ENCODE measurements at regions not wholly inside any gene's neighbourhood (a gene's known extent, or its start where the extent isn't known, plus 50 kb on each side); places are given as distances from the start of the nearest gene placed in this dataset.

DNA sequence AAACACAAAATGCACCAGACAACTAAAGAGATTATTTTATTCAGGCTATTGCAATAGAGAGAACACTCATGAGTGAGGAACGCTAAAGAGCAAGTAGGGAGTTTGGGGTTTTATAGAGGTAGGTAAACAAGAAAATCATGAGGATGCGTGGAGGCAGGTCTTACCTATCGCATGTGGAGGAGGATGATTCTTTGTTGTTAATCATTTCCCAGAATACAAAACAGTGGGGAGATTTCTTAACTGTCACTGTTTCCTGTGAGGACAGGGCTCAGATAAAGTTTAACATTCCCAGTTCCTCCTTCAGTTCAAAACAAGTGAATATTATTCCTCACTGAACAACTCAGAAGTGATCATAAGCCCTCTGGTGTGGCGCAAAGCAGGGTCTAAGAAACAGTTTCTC lies 156.1 kb upstream of the MGAT5 start:
- no peak for FAIRE-seq
- DNase-seq (ENCODE audit: low spot score in 2 of 2): no peak

GRCh38 chr2:134098321-134098720 lies 155.6 kb upstream of the MGAT5 start:
- FAIRE-seq (no peak), DNase-seq (ENCODE audit: low spot score in 2 of 2) (no peak)

DNA sequence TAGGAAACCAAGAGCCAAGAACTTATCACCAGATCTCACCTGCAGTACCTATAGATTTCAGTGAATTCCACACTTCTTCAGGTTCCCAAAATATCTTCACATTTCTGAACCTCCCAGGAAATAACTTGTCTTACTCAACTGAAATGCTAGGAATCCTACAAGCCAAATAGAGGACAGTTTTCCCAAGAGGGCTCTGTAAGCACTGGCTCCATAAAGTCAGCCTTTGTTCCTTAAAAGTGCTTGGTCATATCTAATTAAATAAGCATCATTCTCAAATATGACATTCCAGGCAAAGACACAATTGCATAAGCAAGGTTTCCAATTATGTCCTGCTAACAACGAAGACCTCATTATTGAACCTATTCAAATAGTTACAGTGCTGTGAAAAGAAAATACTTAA lies 154.6 kb upstream of the MGAT5 start:
- DNase-seq (ENCODE audit: low spot score in 2 of 2) (no peak), FAIRE-seq (no peak)

GRCh38 chr2:134103196-134103595 lies 150.7 kb upstream of the MGAT5 start:
- DNase-seq (ENCODE audit: low spot score in 2 of 2) (no peak), FAIRE-seq (no peak)

DNA sequence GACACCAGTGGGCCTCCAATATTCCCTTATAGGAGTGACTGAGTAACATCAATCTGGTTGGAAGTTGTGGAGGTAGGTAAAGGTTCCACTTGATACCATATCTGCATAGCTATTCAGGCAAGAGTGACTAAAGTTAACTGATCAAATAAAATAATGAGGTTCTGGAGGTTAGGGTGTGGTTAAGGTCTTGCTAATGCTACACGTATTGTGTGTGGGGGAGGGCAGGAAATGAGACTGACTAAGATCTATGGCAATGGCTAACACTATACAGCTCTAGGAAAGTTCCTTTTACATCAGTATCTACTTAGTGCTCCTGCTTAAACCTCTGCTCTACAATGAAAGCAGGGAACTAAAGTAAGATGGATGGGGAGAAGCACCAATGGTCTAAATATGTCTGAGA lies 149.1 kb upstream of the MGAT5 start:
- FAIRE-seq: no peak
- DNase-seq (ENCODE audit: low spot score in 2 of 2): no peak

DNA sequence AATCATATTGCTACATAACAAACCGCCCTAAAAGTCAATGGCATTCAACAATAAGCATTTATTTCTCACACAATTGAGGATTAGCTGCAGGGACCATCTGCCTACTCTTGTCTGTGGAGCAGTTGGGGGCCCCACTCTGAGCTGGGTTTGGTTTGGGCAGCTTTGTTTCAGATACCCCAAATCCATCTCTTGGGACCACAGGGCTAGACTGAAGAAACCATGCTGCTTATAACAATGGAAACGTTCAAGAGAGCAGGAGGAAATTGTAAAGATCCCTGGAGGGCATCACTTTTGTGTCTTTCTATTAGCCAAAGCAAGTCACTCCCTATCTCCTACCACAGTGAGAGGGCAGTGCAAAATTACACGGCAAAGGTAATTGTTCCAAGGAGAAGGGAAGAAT lies 146.5 kb upstream of the MGAT5 start:
- DNase-seq (ENCODE audit: low spot score in 2 of 2): no peak
- FAIRE-seq: no peak

DNA sequence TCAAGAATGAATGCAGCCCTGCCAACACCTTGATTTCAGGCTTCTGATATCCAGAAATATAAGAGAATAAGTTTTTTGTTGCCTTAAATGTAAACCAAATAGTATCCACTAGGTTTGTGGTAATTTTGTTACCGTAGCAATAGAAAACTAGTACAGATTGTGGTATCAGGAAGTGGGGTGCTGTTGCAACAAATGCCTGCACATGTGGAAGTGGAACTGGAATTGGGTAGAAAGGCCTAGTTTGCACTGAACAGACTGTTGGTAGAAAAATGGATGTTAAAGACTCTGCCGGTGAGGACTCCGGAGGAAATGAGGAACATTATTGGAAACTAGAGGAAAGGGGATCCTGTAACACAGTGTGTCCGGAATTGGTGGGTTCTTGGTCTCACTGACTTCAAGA lies 145.8 kb upstream of the MGAT5 start:
- DNase-seq (ENCODE audit: low spot score in 2 of 2) (no peak), FAIRE-seq (no peak)

DNA sequence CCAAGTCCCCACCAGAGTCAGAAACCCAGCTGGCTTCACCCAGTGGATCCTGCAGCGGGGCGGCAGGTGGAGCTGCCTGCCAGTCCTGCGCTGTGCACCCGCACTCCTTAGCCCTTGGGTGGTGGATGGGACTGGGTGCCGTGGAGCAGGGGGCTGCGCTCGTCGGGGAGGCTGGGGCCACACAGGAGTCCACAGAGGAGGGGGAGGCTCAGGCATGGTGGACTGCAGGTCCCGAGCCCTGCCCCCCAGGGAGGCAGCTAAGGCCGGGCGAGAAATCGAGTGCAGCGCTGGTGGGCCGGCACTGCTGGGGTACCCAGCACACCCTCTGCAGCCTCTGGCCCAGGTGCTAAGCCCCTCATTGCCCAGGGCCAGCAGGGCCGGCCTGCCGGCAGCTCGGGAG lies 144.6 kb upstream of the MGAT5 start:
- FAIRE-seq (no peak), DNase-seq (ENCODE audit: low spot score in 2 of 2) (no peak)

DNA sequence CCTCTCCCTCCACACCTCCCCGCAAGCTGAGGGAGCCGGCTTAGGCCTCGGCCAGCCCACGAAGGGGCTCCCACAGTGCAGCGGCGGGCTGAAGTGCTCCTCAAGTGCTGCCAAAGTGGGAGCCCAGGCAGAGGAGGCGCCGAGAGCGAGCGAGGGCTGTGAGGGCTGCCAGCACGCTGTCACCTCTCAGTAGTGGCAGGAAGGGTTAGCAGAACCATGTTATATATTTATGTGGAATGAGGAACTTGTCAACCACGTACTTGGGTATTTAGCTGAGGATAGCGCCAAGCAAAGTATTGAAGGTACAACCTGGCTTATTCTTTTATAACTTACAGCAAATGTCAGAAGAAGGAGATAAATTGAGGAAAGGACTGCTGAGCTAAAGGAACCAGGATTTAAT lies 144.1 kb upstream of the MGAT5 start:
- FAIRE-seq: no peak

DNA sequence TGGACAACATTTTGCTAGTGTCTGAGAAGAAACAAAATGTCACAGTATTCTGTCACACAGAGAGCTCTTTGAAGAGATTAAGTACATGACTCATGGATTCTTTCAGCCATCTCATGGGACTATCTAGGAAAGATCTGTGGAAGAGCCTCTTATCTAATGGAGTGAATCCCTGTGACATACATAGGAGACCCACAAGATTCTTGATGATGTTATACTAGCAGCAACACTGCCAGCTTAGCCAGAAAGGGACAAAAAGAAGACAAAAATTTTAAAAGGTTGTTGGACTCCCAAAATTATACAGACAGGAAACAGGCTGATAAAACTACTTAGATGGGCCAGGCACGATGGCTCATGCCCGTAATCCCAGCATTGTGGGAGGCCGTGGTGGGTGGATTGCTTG lies 143.3 kb upstream of the MGAT5 start:
- DNase-seq (ENCODE audit: low spot score in 2 of 2): no peak
- no peak for FAIRE-seq

More for the DNA sequence above, 144.1 kb upstream of the MGAT5 start:
- DNase-seq (ENCODE audit: low spot score in 2 of 2): no peak

DNA sequence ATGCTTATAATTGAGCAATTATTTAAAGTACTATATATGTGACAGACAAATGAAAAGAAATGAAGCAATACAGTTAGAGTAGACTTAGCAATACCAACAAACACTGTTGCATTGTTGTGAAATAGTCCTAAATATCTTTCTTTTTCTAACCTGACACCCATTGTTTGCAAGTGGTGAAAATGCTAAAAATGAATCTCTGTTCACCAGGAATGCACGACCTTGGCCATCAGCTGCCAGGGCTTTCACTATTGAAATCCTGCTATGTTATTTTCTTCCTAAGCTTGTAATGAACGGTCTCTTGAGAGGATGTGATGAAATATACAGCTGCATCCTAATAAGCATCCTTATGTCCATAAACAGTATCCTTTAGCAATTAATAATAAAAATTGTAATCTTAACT lies 136.2 kb upstream of the MGAT5 start:
- no peak for FAIRE-seq
- no peak for DNase-seq (ENCODE audit: low spot score in 2 of 2)

DNA sequence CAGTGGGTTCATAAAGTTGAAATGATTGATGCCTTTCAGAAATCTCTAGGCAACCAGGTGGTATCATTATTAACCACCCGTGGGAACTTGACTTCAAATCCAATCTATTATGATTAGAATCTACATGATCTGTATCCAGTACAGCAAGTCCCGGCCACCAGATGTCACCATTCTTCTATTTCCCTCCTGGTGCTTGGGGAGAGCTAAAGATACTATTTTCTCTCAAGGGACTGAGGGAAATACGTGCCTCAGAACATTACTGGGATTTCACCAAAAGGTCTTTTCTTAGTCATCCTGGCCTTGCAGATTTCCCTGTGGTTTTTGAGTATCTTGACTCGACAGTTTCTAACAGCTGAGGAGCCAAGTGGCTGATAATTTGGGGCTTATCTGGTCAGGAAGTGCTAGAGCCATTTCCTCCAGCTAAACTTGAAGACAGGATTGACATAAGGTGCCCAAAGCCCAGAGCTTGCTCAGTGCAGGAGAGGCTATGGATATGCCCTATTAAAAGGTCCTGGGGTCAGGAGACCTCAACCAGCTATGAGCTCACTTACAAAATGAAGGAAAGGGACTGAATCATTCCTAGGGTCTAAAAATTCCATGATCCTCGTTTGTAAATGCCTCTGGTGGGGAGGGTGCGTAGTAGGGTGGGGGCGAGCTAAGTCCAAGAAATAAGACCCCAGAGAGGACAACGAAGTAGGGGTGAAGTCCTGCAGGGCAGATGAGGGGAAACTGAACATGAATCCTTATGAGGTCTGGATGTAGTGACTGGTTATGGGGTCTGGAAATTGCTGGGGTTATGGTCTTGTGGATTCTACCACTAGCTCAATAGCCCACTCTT lies 135.4 kb upstream of the MGAT5 start:
- FAIRE-seq: peak; percentile 50
- DNase-seq (ENCODE audit: low spot score in 2 of 2): peak; percentile 78 to 79

DNA sequence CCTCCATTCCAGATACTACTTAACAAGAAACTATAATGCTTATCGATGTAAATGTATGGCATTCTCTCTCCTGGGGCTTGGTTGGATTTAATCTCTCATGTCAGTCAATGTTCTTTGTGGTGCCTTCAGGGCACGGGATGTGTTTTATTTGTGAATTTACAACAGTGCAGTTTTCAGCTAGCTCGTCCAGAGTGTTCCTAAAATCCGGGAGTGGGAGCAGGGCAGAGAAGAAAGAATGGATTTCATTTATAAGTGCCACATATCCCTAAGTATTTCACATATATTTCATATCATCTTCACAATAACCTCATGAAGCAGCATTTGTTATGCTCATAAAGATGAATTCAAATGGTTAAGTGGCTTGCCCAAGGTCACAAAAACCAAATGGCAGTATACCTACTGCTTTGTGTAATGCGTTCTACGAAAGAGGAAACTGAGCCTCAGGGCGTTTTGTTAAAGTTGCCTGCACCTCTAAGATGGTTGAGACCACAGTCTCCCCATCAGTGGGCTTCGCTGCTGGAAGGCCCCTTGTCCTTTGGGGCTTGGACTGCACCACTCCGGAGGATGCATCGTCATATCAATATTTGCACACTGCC lies 134.7 kb upstream of the MGAT5 start:
- no peak for FAIRE-seq
- DNase-seq (ENCODE audit: low spot score in 2 of 2): no peak

DNA sequence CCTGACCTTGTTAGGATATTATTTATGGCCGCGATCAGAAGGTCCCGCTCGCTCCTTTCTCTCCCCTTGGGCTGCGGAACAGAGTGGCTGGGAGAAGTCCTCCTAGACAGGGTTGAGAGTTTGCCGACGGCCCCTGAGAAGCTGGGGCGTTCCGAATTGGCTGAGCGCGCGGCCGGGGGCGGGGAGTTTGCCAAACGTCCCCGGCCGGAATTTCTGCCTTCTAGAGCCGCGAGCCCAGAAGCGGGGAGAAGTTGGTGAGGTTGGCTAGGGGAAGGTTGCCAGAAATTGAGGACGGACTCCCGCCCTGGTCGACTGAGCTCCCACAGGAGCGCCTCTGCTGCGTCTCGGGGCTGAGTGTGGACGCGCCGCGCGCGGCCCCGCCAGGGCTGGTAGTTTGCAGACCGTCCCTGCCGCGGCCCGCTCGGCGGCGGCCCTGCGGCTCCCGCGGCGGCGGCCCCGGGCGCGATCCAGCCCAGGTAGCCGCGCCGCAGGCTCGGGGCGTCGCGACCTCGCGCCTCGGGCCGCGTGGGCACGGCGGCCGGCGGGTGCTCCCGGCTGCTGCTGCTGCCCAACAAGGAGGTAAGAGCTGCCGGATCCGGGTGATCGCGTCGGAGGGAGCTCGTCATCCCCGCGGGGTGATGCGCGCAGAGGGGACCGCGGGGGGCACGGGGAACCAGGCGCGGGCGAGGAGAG lies 134.0 kb upstream of the MGAT5 start:
- DNase-seq (ENCODE audit: low spot score in 2 of 2) (peak; percentile 84 to 90), FAIRE-seq (no peak)

GRCh38 chr2:134120406-134120732 lies 133.5 kb upstream of the MGAT5 start:
- DNase-seq (ENCODE audit: low spot score in 2 of 2) (peak in 1 of 2 donors; percentile 38), FAIRE-seq (no peak)

DNA sequence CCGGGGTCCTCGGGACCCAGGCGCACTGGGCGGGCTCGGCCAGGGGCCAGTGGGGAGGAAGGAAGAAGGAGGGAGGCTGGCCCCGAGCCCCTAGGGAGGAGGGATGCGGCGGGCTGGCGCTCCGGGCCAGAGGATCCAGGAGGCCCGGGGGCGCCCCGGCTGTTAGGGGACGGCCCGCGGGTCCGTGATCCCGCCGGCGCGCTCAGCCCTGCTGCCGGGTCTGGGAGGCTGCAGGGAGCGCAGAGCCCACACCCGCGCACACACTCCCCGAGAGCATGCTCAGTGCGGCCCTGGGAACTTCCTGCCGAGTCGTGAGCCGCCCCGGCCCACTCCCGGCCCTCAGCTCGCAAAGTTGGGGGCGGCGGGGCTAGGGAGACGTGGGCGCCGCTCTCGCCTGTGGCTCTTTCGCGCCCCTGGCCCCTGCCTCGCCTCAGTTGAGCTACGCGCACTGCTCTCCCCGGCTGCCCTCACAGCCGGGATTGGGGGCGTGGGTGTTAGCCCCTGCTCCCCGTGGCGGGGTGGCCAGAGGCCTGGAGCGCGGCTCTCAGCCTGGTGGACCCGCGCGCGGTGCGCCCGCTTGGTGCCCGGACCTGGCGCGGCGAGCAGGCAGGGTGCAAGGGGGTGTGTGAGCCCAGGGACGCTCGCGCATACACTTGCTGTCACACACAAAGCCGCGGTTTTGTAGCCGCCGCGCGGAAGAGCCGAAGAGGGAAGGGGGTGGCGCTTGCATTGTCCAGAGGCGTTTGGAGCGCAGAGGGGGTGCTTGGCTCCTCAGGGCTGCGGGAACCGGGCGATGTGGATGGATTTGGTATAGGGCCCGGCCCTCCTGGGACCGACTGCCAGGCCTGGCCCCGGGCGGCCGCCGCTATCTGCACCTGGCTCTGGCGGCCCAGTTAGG lies 132.9 kb upstream of the MGAT5 start:
- peak; percentile 74 to 80 for DNase-seq (ENCODE audit: low spot score in 2 of 2)
- FAIRE-seq: no peak

DNA sequence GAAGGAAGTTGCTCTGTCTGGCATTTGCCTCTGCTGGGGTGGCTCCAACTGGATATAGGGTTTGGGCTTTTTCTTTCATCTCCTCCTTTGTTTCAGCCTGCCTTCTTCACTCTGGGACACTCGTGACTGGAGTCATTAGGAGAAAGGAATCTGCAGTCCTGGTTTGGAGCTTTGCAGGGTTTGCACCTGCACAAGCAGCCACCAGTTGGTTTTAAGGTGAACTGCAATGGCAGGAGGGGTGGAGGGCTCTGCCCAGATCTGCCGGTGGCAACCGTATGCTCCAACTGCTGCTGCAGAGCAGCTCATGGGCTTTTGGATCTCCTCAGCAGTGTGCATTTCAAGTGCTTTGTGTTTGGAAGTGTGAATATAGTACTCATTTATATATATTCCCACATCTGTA lies 131.3 kb upstream of the MGAT5 start:
- no peak for DNase-seq (ENCODE audit: low spot score in 2 of 2)
- no peak for FAIRE-seq

DNA sequence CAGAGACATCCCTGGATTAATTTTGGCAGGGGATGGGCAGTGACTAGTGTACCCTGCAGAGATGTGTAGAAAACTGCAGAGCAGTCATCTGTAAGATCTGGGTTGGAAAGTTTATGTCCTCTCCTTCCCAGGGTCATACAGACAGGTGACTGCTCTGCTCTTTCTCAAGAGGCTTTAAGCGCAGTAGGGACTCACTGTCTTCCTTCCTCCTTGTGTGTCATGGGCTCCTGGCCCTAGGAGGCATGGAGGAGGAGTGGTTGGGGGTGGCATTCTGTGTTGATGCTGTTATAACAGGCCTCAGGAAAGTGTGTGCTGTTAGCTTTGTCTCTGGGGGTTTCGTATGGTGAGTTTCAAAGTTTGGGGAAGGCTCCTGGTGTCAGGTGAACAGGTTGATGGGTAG lies 130.5 kb upstream of the MGAT5 start:
- no peak for FAIRE-seq

GRCh38 chr2:134124047-134124753 lies 129.7 kb upstream of the MGAT5 start:
- DNase-seq (ENCODE audit: low spot score in 2 of 2): no peak
- FAIRE-seq: no peak

More for the DNA sequence above, 130.5 kb upstream of the MGAT5 start:
- DNase-seq (ENCODE audit: low spot score in 2 of 2): no peak

DNA sequence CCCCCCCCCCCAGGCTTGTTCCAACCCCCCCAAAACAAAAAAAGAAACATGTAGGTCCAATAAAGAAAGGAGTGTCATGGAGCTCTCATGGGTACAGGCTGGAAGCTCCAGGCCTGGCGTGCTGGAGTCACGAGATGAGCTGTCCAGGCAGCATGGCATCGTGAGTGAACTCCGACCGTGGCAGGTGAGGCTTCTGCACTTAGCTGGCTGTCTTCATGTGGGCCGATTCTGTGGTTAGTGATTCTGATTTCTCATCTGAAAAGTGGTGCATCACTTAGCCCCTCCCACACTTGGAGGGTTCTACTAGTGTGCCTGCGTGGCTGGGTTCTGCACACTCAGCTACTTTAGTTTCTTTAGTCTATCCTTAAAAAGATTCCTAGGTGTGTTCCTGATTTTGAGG lies 126.4 kb upstream of the MGAT5 start:
- no peak for FAIRE-seq
- DNase-seq (ENCODE audit: low spot score in 2 of 2): no peak

Measured in frontal cortex (tissue), 3 donors.